ENCODE measurements at regions not wholly inside any gene's neighbourhood (a gene's known extent, or its start where the extent isn't known, plus 50 kb on each side); places are given as distances from the start of the nearest gene placed in this dataset.
"Not testable (repeated sequence)": the region's sequence is repeated elsewhere in the genome, so short reads cannot be mapped to it uniquely, and the experiment has no call there.

DNA sequence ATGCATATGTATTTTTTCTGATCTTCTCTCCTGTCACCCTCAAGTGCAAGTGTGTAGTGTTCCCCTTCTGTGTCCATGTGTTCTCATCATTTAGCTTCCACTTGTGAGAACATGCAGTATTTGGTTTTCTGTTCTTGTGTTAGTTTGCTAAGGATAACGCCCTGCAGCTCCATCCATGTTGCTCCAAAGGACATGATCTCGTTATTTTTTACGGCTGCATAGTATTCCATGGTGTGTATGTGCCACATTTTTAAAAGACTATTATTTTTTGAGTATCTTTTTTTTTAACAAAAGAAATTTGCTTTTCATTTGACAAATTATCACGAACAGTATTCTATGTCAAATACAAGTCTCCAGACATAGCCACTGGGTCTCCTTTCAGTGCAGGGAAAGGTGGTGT lies 110.1 kb upstream of the ZNF746 start:
- DNase-seq (ENCODE audit: low spot score) (no peak), ATAC-seq (no peak)

GRCh38 chr7:149606826-149607225 lies 109.2 kb upstream of the ZNF746 start:
- no peak for DNase-seq (ENCODE audit: low spot score)
- no peak for ATAC-seq

GRCh38 chr7:149605696-149606095 lies 108.1 kb upstream of the ZNF746 start:
- no peak for ATAC-seq
- DNase-seq (ENCODE audit: low spot score), result no peak

DNA sequence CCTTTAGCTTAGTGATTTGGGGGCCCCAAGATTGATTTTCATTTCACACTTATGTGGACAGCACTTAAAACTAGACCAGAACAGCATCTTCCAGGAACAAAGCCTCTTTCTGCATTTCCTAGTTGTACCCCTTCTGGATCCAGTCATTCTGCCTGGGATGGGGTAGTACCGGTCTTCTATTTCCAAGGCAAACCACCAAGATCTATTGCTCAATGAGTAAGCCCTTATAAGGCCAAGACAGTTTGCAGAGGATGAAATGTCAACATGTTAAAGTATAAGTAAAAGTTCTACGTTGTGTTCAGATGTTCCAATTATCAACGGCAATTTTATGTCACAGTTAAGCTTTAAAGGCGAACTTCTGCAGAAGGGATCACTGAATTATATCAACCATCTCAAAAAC lies 106.9 kb upstream of the ZNF746 start:
- ATAC-seq (no peak), DNase-seq (ENCODE audit: low spot score) (no peak)

- ATAC-seq; DNase-seq (ENCODE audit: low spot score): not testable (repeated sequence)
Measured at GRCh38 chr7:149600669-149601330, 103.2 kb upstream of the ZNF746 start.

GRCh38 chr7:149599636-149600206 lies 102.1 kb upstream of the ZNF746 start:
- DNase-seq (ENCODE audit: low spot score), result no peak
- no peak for ATAC-seq

DNA sequence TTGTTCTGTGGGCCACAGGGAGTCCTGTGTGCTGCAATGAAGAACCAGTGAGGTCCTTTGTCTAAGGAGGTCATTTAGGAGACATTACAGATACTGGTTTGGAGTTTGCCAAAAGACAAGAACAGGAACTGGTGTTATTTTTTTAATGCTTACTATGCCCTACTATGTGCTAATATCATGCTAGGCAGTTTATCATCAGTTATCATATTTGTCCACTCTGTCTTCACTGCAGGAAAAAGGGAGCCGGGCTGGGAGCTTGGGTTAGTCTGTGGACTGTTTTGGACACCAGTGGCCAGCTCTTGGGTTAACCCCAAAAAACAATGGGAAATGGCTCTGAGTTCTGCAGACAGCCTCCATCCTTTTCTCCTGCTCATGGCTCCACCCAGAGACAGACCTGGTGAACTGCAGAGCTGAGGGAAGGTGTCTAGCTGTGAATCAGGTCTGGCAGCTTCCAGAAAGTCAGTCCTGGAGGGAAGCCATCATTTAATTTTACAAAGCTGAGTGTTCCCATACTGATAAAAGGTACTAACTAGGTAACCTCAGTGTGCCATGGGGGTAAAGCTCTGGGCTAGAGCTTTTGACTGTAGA lies 101.2 kb upstream of the ZNF746 start:
- ATAC-seq, result peak; percentile 58
- DNase-seq (ENCODE audit: low spot score), result no peak

DNA sequence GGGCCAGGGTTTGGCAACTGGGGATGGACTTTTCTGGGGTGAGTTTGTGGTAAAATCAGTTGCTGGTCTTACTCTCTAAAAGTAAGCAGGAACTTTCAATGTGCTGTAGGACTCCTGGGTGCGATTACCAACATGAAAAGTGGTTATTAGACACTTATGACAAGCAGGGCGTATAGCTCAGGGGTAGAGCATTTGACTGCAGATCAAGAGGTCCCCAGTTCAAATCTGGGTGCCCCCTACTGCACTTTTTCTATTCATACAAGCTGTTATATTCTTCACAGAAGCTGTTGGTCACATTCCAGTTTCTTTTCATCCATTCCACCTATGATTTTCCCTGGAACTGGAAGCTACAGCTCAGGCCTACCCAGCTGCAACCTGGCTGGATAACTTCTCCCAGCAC lies 100.2 kb upstream of the ZNF746 start:
- not testable (repeated sequence) for ATAC-seq; DNase-seq (ENCODE audit: low spot score)

DNA sequence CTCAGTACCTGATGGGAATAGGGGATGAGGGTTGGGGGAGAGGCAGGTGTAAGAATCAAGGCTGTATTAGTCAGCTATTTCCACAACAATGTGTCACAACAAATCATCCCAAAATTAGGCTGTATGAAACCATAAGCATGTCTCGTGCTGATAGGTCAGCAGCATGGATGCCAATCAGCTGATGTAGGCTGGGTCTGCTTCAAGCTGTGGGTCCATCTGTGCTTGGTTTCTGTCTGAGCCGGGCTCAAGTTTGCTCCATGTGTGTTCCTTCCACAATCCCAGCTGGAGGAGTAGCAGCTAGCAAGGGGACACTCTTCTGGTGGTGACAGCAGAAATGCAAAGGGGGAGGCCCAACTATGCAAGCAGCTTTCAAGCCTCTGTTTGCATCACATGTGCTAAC lies 97.9 kb upstream of the ZNF746 start:
- DNase-seq (ENCODE audit: low spot score) (no peak), ATAC-seq (no peak)

GRCh38 chr7:149595078-149595477 lies 97.5 kb upstream of the ZNF746 start:
- no peak for DNase-seq (ENCODE audit: low spot score)
- ATAC-seq, result no peak

- ATAC-seq, result no peak
- DNase-seq (ENCODE audit: low spot score), result no peak
Measured at GRCh38 chr7:149588930-149589329, 91.3 kb upstream of the ZNF746 start.

DNA sequence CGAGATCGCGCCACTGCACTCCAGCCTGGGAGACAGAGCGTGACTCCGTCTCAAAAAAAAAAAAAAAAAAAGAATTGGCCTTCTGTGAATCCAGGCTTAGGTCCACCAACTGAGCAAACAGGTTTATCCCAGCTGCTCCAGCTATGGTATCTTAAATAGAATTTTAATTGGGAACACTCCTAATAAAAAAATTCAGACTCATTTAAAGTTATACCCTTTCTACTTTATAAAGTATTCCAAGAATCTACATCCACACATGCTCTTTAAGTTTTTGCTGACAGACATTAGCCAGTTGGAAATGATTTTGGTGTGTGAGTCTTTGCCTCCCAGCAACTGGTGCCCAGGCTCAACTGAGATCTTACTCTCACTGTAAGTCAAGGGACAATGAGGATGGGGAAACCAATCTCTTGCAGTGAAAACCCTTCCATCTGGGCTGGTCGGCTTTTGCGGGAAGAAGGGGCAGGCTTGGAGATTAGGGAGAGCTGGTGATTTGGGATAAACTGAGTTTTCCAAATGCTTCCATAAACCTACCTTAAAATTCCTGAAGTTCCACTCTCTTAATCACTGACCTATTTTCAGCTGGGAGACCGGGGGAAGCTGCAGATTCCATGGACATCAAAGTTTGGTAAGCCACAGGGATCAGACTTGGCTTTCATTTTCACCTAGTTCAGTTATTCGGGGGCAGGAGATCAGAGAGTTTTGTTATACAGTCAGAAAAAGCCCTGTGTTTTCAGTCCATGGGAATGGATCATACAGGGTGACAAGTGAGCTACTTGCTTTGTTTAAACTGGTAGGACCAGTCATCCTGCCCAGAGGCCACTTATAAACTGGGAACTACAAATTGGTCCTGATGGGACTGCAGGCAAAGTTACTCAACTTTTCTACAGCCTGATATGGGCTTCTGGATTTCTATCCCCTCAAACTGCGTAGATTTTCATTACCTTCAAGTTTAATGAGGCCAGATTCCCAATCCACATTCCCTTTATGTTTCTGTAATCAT lies 89.3 kb upstream of the ZNF746 start:
- no peak for DNase-seq (ENCODE audit: low spot score)
- ATAC-seq, result no peak

DNA sequence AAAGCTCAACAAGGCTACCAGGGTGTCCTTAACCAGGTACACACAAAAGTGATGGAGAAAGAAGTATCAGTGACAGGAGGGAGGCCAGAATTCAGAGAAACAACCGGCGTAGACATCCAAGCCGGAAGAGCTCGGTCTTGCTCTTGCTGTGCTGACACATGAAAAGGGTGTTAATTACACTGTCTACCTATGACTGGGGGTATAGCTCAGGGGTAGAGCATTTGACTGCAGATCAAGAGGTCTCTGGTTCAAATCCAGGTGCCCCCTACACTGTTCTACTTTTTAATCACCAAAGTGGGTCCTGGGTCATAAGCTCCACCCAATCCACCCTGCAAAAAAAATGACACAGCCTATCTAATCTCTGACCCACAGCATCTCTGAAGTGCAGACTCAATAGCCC lies 86.9 kb upstream of the ZNF746 start:
- ATAC-seq (no peak), DNase-seq (ENCODE audit: low spot score) (no peak)

- DNase-seq (ENCODE audit: low spot score) (no peak), ATAC-seq (no peak)
Measured at GRCh38 chr7:149584009-149584408, 86.4 kb upstream of the ZNF746 start.

- DNase-seq (ENCODE audit: low spot score) (no peak), ATAC-seq (no peak)
Measured at GRCh38 chr7:149580328-149580727, 82.7 kb upstream of the ZNF746 start.

GRCh38 chr7:149579365-149579764 lies 81.8 kb upstream of the ZNF746 start:
- ATAC-seq; DNase-seq (ENCODE audit: low spot score): not testable (repeated sequence)

DNA sequence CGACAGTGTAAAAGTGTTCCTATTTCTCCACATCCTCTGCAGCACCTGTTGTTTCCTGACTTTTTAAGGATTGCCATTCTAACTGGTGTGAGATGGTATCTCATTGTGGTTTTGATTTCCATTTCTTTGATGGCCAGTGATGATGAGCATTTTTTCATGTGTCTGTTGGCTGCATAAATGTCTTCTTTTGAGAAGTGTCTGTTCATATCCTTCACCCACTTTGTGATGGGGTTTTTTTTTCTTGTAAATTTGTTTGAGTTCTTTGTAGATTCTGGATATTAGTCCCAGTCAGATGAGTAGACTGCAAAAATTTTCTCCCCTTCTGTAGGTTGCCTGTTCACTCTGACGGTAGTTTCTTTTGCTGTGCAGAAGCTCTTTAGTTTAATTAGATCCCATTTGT lies 76.8 kb upstream of the ZNF746 start:
- not testable (repeated sequence) for ATAC-seq; DNase-seq (ENCODE audit: low spot score)

DNA sequence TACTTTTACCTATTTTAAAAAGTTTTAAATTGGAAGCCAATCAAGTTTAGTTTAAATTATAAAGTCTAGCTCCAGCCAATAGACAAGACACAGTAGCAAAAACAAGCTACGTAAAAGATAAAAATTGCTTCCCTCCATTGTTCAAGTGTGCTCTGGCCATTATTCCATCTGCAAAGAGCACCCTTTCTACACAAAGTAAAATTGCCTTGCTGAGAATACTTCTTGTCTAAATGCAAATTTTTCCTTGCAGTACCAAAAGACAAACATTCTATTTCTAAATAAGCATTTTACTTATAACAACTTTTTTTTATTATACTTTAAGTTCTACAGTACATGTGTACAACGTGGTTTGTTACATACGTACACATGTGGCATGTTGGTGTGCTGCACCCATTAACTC lies 75.9 kb upstream of the ZNF746 start:
- ATAC-seq, result no peak
- no peak for DNase-seq (ENCODE audit: low spot score)

DNA sequence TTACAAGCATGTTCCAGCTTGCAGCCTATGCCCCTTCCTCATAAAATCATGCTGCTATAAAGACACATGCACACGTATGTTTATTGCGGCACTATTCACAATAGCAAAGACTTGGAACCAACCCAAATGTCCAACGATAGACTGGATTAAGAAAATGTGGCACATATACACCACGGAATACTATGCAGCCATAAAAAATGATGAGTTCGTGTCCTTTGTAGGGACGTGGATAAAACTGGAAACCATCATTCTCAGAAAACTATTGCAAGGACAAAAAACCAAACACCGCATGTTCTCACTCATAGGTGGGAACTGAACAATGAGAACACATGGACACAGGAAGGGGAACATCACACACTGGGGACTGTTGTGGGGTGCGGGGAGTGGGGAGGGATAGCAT lies 75.3 kb upstream of the ZNF746 start:
- ATAC-seq; DNase-seq (ENCODE audit: low spot score): not testable (repeated sequence)

- DNase-seq (ENCODE audit: low spot score), result no peak
- no peak for ATAC-seq
Measured at GRCh38 chr7:149570784-149571183, 73.2 kb upstream of the ZNF746 start.

DNA sequence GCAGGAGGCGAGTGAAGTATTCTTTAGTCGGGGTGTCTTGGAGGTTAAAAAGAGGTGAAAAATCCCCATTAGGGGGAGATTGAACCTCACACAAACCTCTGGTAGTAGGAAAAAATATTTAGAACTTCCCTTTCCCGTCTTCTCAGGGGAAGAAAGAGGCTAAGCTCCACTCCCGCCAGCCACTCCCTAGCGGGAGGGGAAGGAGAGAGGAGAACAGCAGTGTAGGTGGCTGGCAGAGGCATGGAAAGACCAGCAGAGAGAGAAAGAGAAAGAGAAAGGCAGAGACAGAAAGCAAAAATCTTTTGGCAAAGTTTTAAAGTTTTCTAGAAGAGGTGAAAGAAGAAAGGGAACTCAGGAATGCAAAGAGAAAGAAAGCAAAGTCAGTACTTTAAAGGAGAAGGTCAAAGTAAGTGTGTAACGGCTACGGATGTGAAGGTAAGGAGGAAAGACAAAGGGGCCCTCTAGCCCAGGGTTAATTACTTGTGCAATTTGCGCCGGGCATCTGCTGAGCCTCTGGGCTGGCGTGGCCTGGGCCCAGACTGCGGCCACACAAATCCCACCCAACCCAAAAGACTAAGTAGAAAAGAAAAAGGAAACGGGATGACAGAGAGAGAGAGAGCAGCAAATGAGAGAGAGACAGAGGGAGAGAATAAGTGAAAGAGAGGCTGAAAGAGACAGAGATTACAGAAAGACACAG lies 72.3 kb upstream of the ZNF746 start:
- ATAC-seq (no peak), DNase-seq (ENCODE audit: low spot score) (no peak)
